ENCODE measurements at regions not wholly inside any gene's neighbourhood (a gene's known extent, or its start where the extent isn't known, plus 50 kb on each side); places are given as distances from the start of the nearest gene placed in this dataset.

- Histone ChIP-seq H3K27ac (no peak overlapping the region), H3K4me3 (no peak overlapping the region), H3K27me3 (no peaks in the 10 kb centered on the region), H3K36me3 (no peaks in the 10 kb centered on the region), H3K4me1 (no peaks in the 10 kb centered on the region), H3K9me3 (no peaks in the 10 kb centered on the region)
- no peak for TF ChIP-seq CTCF (IDR thresholded peaks at IDR 0.05)
- intact Hi-C loops (cut with DNase I), result no loop called here
- no peak for DNase-seq
These were observed 160.5 kb upstream of the GRIK2 start for GRCh38 chr6:101232961-101233360.

DNA sequence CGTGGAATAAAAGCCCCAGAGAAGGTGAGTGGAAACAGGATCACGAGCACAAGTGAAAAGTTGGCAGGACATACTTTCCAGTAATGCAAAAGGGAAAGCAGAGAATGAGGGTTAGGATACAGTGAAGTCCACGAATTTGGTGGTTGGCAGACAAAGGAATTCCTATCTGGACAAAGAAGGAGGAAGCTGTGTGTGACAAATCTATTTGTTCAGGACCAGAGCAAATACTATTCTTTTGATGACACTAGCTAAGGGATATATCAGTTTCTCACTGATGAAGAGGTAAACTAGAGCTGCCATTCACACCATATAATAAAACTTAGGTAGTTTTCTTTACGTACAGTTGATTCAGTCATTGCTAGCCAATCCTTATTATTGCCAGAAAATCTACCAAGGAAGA, 156.8 kb upstream of the GRIK2 start:
- DNase-seq, result no peak
- no peak overlapping the region for H3K27ac ChIP-seq
- no peaks in the 10 kb centered on the region for H3K27me3 ChIP-seq
- intact Hi-C loops (cut with DNase I), result no loop called here
- 67 to 75% methylated on average over 4 of the region's 4 CpGs for WGBS, 2 donors
- no peaks in the 10 kb centered on the region for H3K4me1 ChIP-seq
- no peaks in the 10 kb centered on the region for H3K9me3 ChIP-seq
- TF ChIP-seq POLR2A (IDR thresholded peaks at IDR 0.05), result no peak
- TF ChIP-seq POLR2AphosphoS5 (IDR thresholded peaks at IDR 0.05), result no peak
- no peak for TF ChIP-seq CTCF (IDR thresholded peaks at IDR 0.05)
- no peak for TF ChIP-seq EP300 (IDR thresholded peaks at IDR 0.05)
- H3K4me3 ChIP-seq, result no peak overlapping the region
- H3K36me3 ChIP-seq, result no peaks in the 10 kb centered on the region

- no peak for DNase-seq
- no peaks in the 10 kb centered on the region for H3K36me3 ChIP-seq
- TF ChIP-seq POLR2AphosphoS5 (IDR thresholded peaks at IDR 0.05) (no peak), POLR2A (IDR thresholded peaks at IDR 0.05) (no peak), EP300 (IDR thresholded peaks at IDR 0.05) (no peak), CTCF (IDR thresholded peaks at IDR 0.05) (no peak)
These were observed 152.1 kb upstream of the GRIK2 start for GRCh38 chr6:101241442-101241841.

DNA sequence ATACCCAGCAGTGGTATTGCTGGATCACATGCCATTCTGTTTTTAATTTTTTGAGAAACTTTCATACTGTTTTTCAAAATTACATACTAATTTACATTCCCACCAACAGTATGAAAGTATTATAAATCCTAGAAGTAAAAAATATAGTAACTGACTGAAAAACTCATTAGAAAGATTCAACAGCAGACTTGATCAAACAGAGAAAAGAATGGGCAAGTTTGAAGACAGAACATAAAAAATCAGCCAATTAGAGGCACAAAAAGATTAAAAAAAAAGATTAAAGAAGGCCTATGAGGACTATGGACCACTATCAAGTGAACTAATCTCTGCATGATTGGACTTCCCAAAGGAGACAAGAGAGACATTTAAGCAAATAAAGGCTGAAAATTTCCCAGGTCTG, 144.0 kb upstream of the GRIK2 start:
- H3K4me1 ChIP-seq, result no peaks in the 10 kb centered on the region
- no peak for TF ChIP-seq POLR2AphosphoS5 (IDR thresholded peaks at IDR 0.05)
- intact Hi-C loops (cut with DNase I), result no loop called here
- no peak overlapping the region for H3K4me3 ChIP-seq
- H3K27me3 ChIP-seq, result no peaks in the 10 kb centered on the region
- H3K9me3 ChIP-seq, result peaks cover 0 to 8% (median 2%) of the 10 kb centered on the region in 4 donors
- H3K27ac ChIP-seq, result no peak overlapping the region
- no peak for DNase-seq
- H3K36me3 ChIP-seq, result no peaks in the 10 kb centered on the region

More at GRCh38 chr6:101241442-101241841, 152.1 kb upstream of the GRIK2 start:
- intact Hi-C loops (cut with DNase I), result no loop called here
- Histone ChIP-seq H3K9me3 (no peaks in the 10 kb centered on the region), H3K4me1 (no peaks in the 10 kb centered on the region), H3K4me3 (no peak overlapping the region), H3K27ac (no peak overlapping the region), H3K27me3 (no peaks in the 10 kb centered on the region)

DNA sequence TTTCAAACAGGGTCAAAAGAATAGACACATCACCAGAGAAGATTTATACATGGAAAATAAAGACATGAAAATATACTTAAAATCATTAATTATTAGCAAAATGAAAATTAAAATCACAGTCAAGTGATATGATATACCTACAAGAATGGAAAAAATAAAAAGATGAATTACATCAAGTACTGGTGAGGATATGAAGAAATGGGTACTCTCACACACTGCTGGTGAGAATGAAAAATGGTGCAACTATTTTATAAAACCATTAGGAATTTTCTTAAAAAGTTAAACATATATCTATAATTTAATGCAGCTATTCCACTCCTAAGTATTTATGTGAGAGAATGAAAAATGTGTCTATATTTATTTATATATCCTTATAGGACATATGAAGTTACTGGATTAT, 136.3 kb upstream of the GRIK2 start:
- no peak overlapping the region for H3K4me3 ChIP-seq
- no peaks in the 10 kb centered on the region for H3K9me3 ChIP-seq
- no peaks in the 10 kb centered on the region for H3K36me3 ChIP-seq
- H3K27ac ChIP-seq, result no peak overlapping the region
- no peaks in the 10 kb centered on the region for H3K4me1 ChIP-seq
- DNase-seq, result no peak
- TF ChIP-seq CTCF (IDR thresholded peaks at IDR 0.05), result no peak
- intact Hi-C loops (cut with DNase I), result no loop called here
- H3K27me3 ChIP-seq, result no peaks in the 10 kb centered on the region

- 93% methylated on average over 5 of the region's 5 CpGs for WGBS, 2 donors
- Histone ChIP-seq H3K27me3 (no peaks in the 10 kb centered on the region), H3K9me3 (no peaks in the 10 kb centered on the region), H3K36me3 (no peaks in the 10 kb centered on the region), H3K4me3 (no peak overlapping the region), H3K27ac (no peak overlapping the region), H3K4me1 (no peaks in the 10 kb centered on the region)
- TF ChIP-seq CTCF (IDR thresholded peaks at IDR 0.05) (no peak), POLR2A (IDR thresholded peaks at IDR 0.05) (no peak), POLR2AphosphoS5 (IDR thresholded peaks at IDR 0.05) (no peak)
- no peak for DNase-seq
- intact Hi-C loops (cut with DNase I), result no loop called here
These were observed 134.0 kb upstream of the GRIK2 start for GRCh38 chr6:101259505-101259904.
